K562 (cell line): ENCODE measurements at regions not wholly inside any gene's neighbourhood (a gene's known extent, or its start where the extent isn't known, plus 50 kb on each side); places are given as distances from the start of the nearest gene placed in this dataset.

Experiments
- AFF1 ChIP-seq, 2 experiments: fragments of 450-650 bp; IDR thresholded peaks; 2 replicates each; pipeline ENCODE4 v1.6.1; 2018; ENCODE audit warnings: mild to moderate bottlenecking in 2 of 2, low read depth in 1 of 2; ENCODE audit not compliant: partially characterized antibody in 2 of 2
- ASH1L ChIP-seq: fragments of 450-650 bp; IDR thresholded peaks from 2 replicates; pipeline ENCODE4 v1.6.1; 2018; ENCODE audit warnings: borderline replicate concordance, mild to moderate bottlenecking, low read depth; ENCODE audit not compliant: partially characterized antibody
- E2F6 ChIP-seq, 2 experiments: IDR thresholded peaks; 2 replicates each; pipeline ENCODE4 v1.6.1; 2011; ENCODE audit warnings: borderline replicate concordance in 1 of 2, control low read depth in 1 of 2, low read depth in 1 of 2, low read length in 1 of 2, mild to moderate bottlenecking in 1 of 2, mixed read lengths in 1 of 2, moderate library complexity in 1 of 2; ENCODE audit not compliant: insufficient read depth in 1 of 2, insufficient read length in 1 of 2, poor library complexity in 1 of 2, severe bottlenecking in 1 of 2; ENCODE audit errors: extremely low read depth in 1 of 2
- HOXB6 ChIP-seq: fragments of 250-450 bp; sonication (Bioruptor Pico); IDR thresholded peaks from 2 replicates; pipeline ENCODE4 v1.5.1; 2022; ENCODE audit warnings: mild to moderate bottlenecking, borderline replicate concordance
- SIN3B ChIP-seq: fragments of 450-650 bp; IDR thresholded peaks from 2 replicates; pipeline ENCODE4 v1.6.1; 2017; ENCODE audit warnings: low read depth, mild to moderate bottlenecking, moderate library complexity

- TF ChIP-seq AFF1 (IDR thresholded peaks at IDR 0.05; ENCODE audit: low read depth in 1 of 2, partially characterized antibody in 2 of 2) (no peak), SIN3B (no peak), HOXB6 (no peak), ASH1L (no peak), E2F6 (IDR thresholded peaks at IDR 0.05; ENCODE audit: borderline replicate concordance in 1 of 2, extremely low read depth in 1 of 2, insufficient read depth in 1 of 2, insufficient read length in 1 of 2, low read depth in 1 of 2, low read length in 1 of 2, poor library complexity in 1 of 2, severe bottlenecking in 1 of 2) (no peak)
Measured at GRCh38 chr5:58204966-58205365, 254.9 kb downstream of the PLK2 start (continued).
